ENCODE measurements at regions not wholly inside any gene's neighbourhood (a gene's known extent, or its start where the extent isn't known, plus 50 kb on each side); places are given as distances from the start of the nearest gene placed in this dataset.
A peak's percentile ranks its signal among the peaks of the same experiment; 100 is the strongest.

GRCh38 chr1:47696404-47696736 lies 258.5 kb downstream of the FOXD2 start (continued):
- TF ChIP-seq ZBTB43 (CRISPR knock-in tag; IDR thresholded peaks at IDR 0.05), result no peak
- TF ChIP-seq ZNF281 (CRISPR knock-in tag; IDR thresholded peaks at IDR 0.05), result no peak
- TF ChIP-seq USF1 (CRISPR knock-in tag; IDR thresholded peaks at IDR 0.05), result no peak
- TF ChIP-seq CREB1 (CRISPR knock-in tag; IDR thresholded peaks at IDR 0.05), result no peak
- no peak for TF ChIP-seq SP1 (CRISPR knock-in tag; conservative IDR thresholded peaks at IDR 0.05)

GRCh38 chr1:47696737-47697441 lies 259.0 kb downstream of the FOXD2 start:
- no peak overlapping the region for H3K27ac Mint-ChIP-seq

DNA sequence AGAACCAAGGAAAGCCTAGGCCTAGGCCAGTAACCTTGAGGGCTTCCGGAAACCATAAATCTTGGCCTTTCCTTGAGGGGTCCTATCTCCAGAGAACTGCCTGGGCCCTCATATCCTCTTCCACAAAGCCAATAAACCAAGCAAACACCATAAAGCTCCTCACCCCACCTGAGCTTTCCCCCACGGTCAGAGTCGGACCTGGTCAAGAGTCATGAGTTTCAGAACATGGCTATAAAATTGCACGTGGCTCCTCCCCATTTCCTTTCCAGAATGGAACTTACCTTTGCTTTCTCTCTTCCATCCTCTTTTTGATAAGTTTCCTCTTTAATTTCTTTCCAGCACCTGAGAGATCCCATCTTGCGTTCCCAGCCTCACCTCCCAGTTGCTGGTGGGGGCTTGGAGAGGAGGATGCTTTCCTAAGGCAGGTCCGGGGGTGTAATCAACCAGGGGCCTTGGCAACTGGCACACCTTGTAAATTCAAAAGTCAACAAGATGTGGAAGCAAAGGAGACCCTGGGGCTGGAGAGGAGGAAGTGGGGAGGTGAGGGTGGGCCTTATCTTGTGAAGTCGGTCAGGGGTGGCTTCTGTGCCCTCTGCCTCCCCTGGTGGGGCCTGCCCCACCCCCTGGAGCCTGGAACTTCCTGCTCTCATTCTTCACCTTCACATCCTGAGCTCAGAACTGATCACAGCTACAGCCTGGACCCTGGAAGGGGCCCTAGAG lies 259.9 kb downstream of the FOXD2 start:
- no peak overlapping the region for H3K4me3 Mint-ChIP-seq
- TF ChIP-seq, protein P1, sequence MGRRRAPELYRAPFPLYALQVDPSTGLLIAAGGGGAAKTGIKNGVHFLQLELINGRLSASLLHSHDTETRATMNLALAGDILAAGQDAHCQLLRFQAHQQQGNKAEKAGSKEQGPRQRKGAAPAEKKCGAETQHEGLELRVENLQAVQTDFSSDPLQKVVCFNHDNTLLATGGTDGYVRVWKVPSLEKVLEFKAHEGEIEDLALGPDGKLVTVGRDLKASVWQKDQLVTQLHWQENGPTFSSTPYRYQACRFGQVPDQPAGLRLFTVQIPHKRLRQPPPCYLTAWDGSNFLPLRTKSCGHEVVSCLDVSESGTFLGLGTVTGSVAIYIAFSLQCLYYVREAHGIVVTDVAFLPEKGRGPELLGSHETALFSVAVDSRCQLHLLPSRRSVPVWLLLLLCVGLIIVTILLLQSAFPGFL (CRISPR knock-in tag; IDR thresholded peaks at IDR 0.05; ENCODE audit: borderline replicate concordance), result no peak
- TF ChIP-seq, protein P2, sequence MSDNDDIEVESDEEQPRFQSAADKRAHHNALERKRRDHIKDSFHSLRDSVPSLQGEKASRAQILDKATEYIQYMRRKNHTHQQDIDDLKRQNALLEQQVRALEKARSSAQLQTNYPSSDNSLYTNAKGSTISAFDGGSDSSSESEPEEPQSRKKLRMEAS (CRISPR knock-in tag; IDR thresholded peaks at IDR 0.05), result no peak
- DNase-seq (ENCODE audit: low spot score) (no peak), ATAC-seq (no peak)
- H3K36me3 Mint-ChIP-seq, result no peaks in the 10 kb centered on the region
- 0 out of 2 replicates have a peak, but pooled peaks cover 2% of the 10 kb centered on the region for H3K4me1 Mint-ChIP-seq
- POLR2A ChIA-PET, result no interaction called here
- H3K27ac Mint-ChIP-seq, result no peak overlapping the region
- peaks cover 4% of the 10 kb centered on the region; the same call in 1 of the 2 replicates for H3K27me3 Mint-ChIP-seq (ENCODE audit: low read depth)
- H3K9me3 Mint-ChIP-seq, result no peaks in the 10 kb centered on the region
- CTCF ChIA-PET, result interaction anchor here (0.6 to 1.5 kb wide), 2 partner anchors 11 to 28 kb away, joined by 3 to 5 read pairs; no protein-coding TSS in a partner anchor

More at GRCh38 chr1:47696737-47697441, 259.0 kb downstream of the FOXD2 start:
- Mint-ChIP-seq H3K9me3 (no peaks in the 10 kb centered on the region), H3K27me3 (ENCODE audit: low read depth) (peaks cover under 1% of the 10 kb centered on the region; the same call in 1 of the 2 replicates), H3K4me3 (no peak overlapping the region), H3K4me1 (0 out of 2 replicates have a peak, but pooled peaks cover 2% of the 10 kb centered on the region), H3K36me3 (no peaks in the 10 kb centered on the region)
- ChIA-PET CTCF (interaction anchor here (1.5 to 1.8 kb wide), 2 partner anchors 21 to 29 kb away, joined by 4 to 5 read pairs; no protein-coding TSS in a partner anchor), POLR2A (no interaction called here)
- no peak for DNase-seq (ENCODE audit: low spot score)
- ATAC-seq, result no peak
- TF ChIP-seq, protein P2 (CRISPR knock-in tag; IDR thresholded peaks at IDR 0.05), result no peak
- TF ChIP-seq ZNF423 (CRISPR knock-in tag; IDR thresholded peaks at IDR 0.05) (peak; percentile 61), GRHL2 (CRISPR knock-in tag; IDR thresholded peaks at IDR 0.05; ENCODE audit: insufficient replicate concordance, severe bottlenecking) (no peak), ZBTB21 (CRISPR knock-in tag; IDR thresholded peaks at IDR 0.05; ENCODE audit: borderline replicate concordance) (no peak)

Measured in WTC11 (cell line).